Upper lobe of right lung (tissue), 1 donor: ENCODE measurements at regions not wholly inside any gene's neighbourhood (a gene's known extent, or its start where the extent isn't known, plus 50 kb on each side); places are given as distances from the start of the nearest gene placed in this dataset.
"Not testable (repeated sequence)": the region's sequence is repeated elsewhere in the genome, so short reads cannot be mapped to it uniquely, and the experiment has no call there.

ENCODE experiments used
- ATAC-seq: fragments of 200-7000 bp; cut with Tn5 transposase; one replicate; pipeline ENCODE4 v1.9.1; 2020; ENCODE audit warnings: mild to moderate bottlenecking, moderate library complexity
- DNase-seq: peaks from one replicate; pipeline ENCODE4 v3.0.0-alpha.2; 2020
- H3K27ac ChIP-seq: fragments of 200-600 bp; one replicate; pipeline ENCODE4 v1.8.0; 2022
- H3K27me3 ChIP-seq: fragments of 200-600 bp; one replicate; pipeline ENCODE4 v1.8.0; 2022; ENCODE audit warnings: mild to moderate bottlenecking
- H3K36me3 ChIP-seq: fragments of 200-600 bp; one replicate; pipeline ENCODE4 v1.8.0; 2022
- H3K4me1 ChIP-seq: fragments of 200-600 bp; one replicate; pipeline ENCODE4 v1.8.0; 2022
- H3K4me3 ChIP-seq: fragments of 200-600 bp; one replicate; pipeline ENCODE4 v1.8.0; 2022; ENCODE audit warnings: mild to moderate bottlenecking
- H3K9me3 ChIP-seq: fragments of 200-600 bp; one replicate; pipeline ENCODE4 v1.8.0; 2022
- intact Hi-C: fragments of 100-400 bp; cut with DNase I; formaldehyde crosslinking; loops from one replicate; pipeline ENCODE4 v1.11.0; 2022
- TF ChIP-seq, protein P1 (sequence below): fragments of 200-600 bp; IDR thresholded peaks from one replicate; pipeline ENCODE4 v1.8.0; 2022; ENCODE audit warnings: antibody characterized with exemption
- donor health status: DM: no; HTN: yes; CAD: no; lungs with severe emphysema.

DNA sequence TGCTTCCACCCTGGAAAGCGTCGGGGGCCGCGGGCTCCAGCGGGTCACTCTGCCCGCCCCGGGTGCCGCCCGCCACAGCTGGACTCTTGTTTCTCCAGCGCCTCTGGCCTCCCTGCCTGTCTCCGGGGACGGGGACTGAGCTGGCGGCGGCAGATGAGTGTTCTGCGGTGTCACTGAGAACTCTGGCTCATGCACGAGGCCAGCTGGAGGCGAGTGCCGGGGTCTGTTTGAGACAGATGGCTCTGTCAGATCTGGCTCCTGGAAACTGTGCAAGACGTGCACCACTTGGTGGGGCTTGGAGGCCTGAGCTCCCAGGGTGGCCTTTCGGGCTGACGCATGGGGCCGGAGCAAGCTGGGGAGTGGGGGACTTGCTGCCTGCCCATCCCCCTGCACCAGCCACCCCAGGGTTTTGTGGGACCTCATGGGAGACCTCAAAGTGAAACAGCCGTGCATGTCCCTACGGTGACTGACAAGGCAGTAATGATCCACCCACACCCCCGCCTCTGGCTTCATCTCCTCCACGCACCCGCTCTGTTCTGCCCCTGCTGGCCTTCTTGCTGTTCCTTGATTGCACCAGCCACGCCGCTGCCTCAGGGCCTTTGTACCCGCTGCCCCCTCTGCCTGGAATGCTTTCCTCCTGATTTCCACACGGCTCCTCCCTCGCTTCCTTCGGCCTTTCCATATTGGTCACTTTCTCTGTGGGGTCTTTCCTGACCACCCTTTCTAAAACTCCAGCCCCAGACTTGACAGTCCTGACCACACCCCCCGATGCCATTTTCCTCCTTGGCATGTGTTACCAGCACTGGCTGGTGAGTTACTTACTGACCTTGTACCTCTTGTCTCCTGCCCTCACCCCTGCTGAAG, 174.9 kb upstream of the CIBAR2 start:
- H3K9me3 ChIP-seq: no peaks in the 10 kb centered on the region
- no peak overlapping the region for H3K4me3 ChIP-seq
- no peaks in the 10 kb centered on the region for H3K27me3 ChIP-seq
- TF ChIP-seq, protein P1, sequence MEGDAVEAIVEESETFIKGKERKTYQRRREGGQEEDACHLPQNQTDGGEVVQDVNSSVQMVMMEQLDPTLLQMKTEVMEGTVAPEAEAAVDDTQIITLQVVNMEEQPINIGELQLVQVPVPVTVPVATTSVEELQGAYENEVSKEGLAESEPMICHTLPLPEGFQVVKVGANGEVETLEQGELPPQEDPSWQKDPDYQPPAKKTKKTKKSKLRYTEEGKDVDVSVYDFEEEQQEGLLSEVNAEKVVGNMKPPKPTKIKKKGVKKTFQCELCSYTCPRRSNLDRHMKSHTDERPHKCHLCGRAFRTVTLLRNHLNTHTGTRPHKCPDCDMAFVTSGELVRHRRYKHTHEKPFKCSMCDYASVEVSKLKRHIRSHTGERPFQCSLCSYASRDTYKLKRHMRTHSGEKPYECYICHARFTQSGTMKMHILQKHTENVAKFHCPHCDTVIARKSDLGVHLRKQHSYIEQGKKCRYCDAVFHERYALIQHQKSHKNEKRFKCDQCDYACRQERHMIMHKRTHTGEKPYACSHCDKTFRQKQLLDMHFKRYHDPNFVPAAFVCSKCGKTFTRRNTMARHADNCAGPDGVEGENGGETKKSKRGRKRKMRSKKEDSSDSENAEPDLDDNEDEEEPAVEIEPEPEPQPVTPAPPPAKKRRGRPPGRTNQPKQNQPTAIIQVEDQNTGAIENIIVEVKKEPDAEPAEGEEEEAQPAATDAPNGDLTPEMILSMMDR: peak; percentile 11
- ATAC-seq (peak; percentile 41), DNase-seq (no peak)
- no peak overlapping the region for H3K27ac ChIP-seq
- intact Hi-C loops: no loop called here
- no peaks in the 10 kb centered on the region for H3K36me3 ChIP-seq
- peaks cover 15% of the 10 kb centered on the region for H3K4me1 ChIP-seq

DNA sequence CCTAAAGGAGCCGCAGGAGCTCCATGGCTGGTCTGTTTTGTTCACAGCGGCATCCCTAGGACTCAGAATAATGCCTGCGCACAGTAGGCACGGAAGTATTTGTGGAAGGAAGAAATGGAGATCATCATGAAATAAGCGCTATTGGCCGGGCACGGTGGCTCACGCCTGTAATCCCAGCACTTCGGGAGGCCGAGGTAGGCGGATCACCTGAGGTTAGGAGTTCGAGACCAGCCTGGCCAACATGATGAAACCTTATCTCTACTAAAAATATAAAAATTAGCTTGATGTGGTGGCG, 175.5 kb upstream of the CIBAR2 start:
- H3K27ac ChIP-seq, H3K36me3 ChIP-seq: not testable (repeated sequence)
- peaks cover 15% of the 10 kb centered on the region for H3K4me1 ChIP-seq

GRCh38 chr16:85288341-85288868, 176.1 kb upstream of the CIBAR2 start:
- no peak for ATAC-seq
- Histone ChIP-seq H3K27me3 (no peaks in the 10 kb centered on the region), H3K4me3 (no peak overlapping the region)

More for the DNA sequence above, 175.5 kb upstream of the CIBAR2 start:
- DNase-seq, H3K9me3 ChIP-seq, intact Hi-C loops, H3K27me3 ChIP-seq, ATAC-seq, H3K4me3 ChIP-seq: not testable (repeated sequence)

DNA sequence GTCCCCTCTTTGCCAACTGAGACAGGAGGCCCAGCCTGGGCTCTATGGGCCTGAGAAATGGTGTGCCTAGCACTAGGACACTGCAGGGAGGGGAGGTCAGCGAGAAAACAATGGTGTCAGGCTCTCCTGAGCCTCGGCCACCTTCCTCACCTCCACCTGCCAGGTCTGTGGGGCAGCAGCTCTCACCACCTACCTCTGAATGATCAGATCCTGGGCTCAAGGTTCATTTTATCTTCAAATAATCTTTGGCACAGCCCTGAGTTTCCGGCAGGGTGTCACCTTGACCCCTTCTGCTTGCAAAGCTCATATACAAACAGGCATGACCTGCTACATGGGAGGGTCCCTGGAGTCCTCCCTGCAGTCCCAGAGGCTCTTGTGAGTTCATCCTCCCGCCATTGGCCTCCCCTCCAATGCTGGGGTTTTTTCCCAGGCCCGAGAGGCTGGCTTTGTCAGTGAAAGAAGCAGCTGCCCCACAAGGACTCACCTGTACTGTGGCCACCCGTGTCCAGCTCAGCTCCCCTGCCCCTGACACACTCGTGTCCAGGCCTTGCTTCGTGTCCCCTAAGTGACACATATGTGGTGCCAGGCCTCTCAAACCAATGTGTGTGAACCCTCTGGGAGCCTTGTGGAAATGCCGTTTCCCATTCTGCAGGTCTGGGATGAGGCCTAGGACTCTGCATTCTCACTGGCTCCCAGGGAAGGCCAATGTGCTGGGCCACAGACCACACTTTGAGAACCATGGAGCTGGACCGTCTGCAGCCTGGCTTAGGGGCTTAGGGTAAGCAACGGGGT, 176.8 kb upstream of the CIBAR2 start:
- Histone ChIP-seq H3K4me3 (no peak overlapping the region), H3K4me1 (peaks cover 15% of the 10 kb centered on the region), H3K27ac (no peak overlapping the region), H3K27me3 (no peaks in the 10 kb centered on the region), H3K9me3 (no peaks in the 10 kb centered on the region), H3K36me3 (no peaks in the 10 kb centered on the region)
- TF ChIP-seq, protein P1: no peak
- intact Hi-C loops: no loop called here
- ATAC-seq (no peak), DNase-seq (no peak)

More at GRCh38 chr16:85288341-85288868, 176.1 kb upstream of the CIBAR2 start:
- DNase-seq: no peak
- intact Hi-C loops: no loop called here
- Histone ChIP-seq H3K9me3 (no peaks in the 10 kb centered on the region), H3K27ac (no peak overlapping the region), H3K4me1 (peaks cover 15% of the 10 kb centered on the region), H3K36me3 (no peaks in the 10 kb centered on the region)
- TF ChIP-seq, protein P1: no peak

- no peak for ATAC-seq
- H3K4me1 ChIP-seq: peaks cover 15% of the 10 kb centered on the region
- H3K36me3 ChIP-seq: no peaks in the 10 kb centered on the region
- H3K27ac ChIP-seq: no peak overlapping the region
- H3K4me3 ChIP-seq: no peak overlapping the region
- intact Hi-C loops: no loop called here
- no peaks in the 10 kb centered on the region for H3K9me3 ChIP-seq
- no peaks in the 10 kb centered on the region for H3K27me3 ChIP-seq
- no peak for DNase-seq
- TF ChIP-seq, protein P1: no peak
Observed at GRCh38 chr16:85289760-85290625, 177.7 kb upstream of the CIBAR2 start.
